ENCODE measurements at regions not wholly inside any gene's neighbourhood (a gene's known extent, or its start where the extent isn't known, plus 50 kb on each side); places are given as distances from the start of the nearest gene placed in this dataset.

GRCh38 chr1:184892116-184892515 is 82.2 kb downstream of the NIBAN1 start:
- TF ChIP-seq, protein P1, sequence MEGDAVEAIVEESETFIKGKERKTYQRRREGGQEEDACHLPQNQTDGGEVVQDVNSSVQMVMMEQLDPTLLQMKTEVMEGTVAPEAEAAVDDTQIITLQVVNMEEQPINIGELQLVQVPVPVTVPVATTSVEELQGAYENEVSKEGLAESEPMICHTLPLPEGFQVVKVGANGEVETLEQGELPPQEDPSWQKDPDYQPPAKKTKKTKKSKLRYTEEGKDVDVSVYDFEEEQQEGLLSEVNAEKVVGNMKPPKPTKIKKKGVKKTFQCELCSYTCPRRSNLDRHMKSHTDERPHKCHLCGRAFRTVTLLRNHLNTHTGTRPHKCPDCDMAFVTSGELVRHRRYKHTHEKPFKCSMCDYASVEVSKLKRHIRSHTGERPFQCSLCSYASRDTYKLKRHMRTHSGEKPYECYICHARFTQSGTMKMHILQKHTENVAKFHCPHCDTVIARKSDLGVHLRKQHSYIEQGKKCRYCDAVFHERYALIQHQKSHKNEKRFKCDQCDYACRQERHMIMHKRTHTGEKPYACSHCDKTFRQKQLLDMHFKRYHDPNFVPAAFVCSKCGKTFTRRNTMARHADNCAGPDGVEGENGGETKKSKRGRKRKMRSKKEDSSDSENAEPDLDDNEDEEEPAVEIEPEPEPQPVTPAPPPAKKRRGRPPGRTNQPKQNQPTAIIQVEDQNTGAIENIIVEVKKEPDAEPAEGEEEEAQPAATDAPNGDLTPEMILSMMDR (conservative IDR thresholded peaks at IDR 0.05): no peak
- no peak for TF ChIP-seq ZFX (IDR thresholded peaks at IDR 0.05)
